Neural cell (in vitro differentiated cells): ENCODE measurements at regions not wholly inside any gene's neighbourhood (a gene's known extent, or its start where the extent isn't known, plus 50 kb on each side); places are given as distances from the start of the nearest gene placed in this dataset.
"Not testable (repeated sequence)": the region's sequence is repeated elsewhere in the genome, so short reads cannot be mapped to it uniquely, and the experiment has no call there.

Experiments
- H2AFZ ChIP-seq: fragments of 200-600, 300-800 bp; sonication (generic), shearing (Covaris generic); 2 replicates; pipeline ENCODE4 v1.6.0; 2014; ENCODE audit warnings: low read depth, mild to moderate bottlenecking, antibody characterized with exemption, low read length, moderate library complexity
- H3F3A ChIP-seq: fragments of 200-600 bp; shearing (Covaris generic); 2 replicates; pipeline ENCODE4 v1.6.1; 2016; ENCODE audit warnings: mild to moderate bottlenecking, moderate library complexity, mixed read lengths, antibody characterized with exemption, low read length; ENCODE audit not compliant: insufficient read depth, poor library complexity, severe bottlenecking
- H3K27ac ChIP-seq: fragments of 200-600, 300-800 bp; sonication (generic), shearing (Covaris generic); 2 replicates; pipeline ENCODE4 v1.5.1; 2014; ENCODE audit warnings: mild to moderate bottlenecking, low read length, moderate library complexity
- H3K27me3 ChIP-seq: fragments of 300-800, 200-600 bp; sonication (generic), shearing (Covaris generic); 2 replicates; pipeline ENCODE4 v1.6.0; 2014; ENCODE audit warnings: mild to moderate bottlenecking, low read depth, low read length, moderate library complexity; ENCODE audit not compliant: insufficient read depth
- H3K36me3 ChIP-seq: fragments of 300-800, 200-600 bp; sonication (generic), shearing (Covaris generic); 2 replicates; pipeline ENCODE4 v1.5.1; 2014; ENCODE audit warnings: mild to moderate bottlenecking, antibody characterized with exemption, low read length, moderate library complexity; ENCODE audit not compliant: insufficient read depth
- H3K4me2 ChIP-seq: fragments of 300-800, 200-600 bp; sonication (generic), shearing (Covaris generic); 2 replicates; pipeline ENCODE4 v1.6.0; 2014; ENCODE audit warnings: mild to moderate bottlenecking, low read length
- H3K4me3 ChIP-seq: fragments of 300-800, 200-600 bp; sonication (generic), shearing (Covaris generic); 2 replicates; pipeline ENCODE4 v1.5.1; 2014; ENCODE audit warnings: mild to moderate bottlenecking, low read length, moderate library complexity
- H3K79me2 ChIP-seq: fragments of 200-600 bp; shearing (Covaris generic); replicated peaks from 2 replicates; pipeline ENCODE4 v1.6.0; 2014; ENCODE audit warnings: mild to moderate bottlenecking, low read length, moderate library complexity; ENCODE audit not compliant: insufficient read depth
- H3K9ac ChIP-seq: fragments of 300-800, 200-600 bp; sonication (generic), shearing (Covaris generic); 2 replicates; pipeline ENCODE4 v1.6.1; 2016; ENCODE audit warnings: mild to moderate bottlenecking, low read length, mixed read lengths
- H3K9me2 ChIP-seq: fragments of 200-600 bp; shearing (Covaris generic); 2 replicates; pipeline ENCODE4 v1.6.1; 2016; ENCODE audit warnings: mild to moderate bottlenecking, low read length, mixed read lengths; ENCODE audit not compliant: insufficient read depth
- H3K9me3 ChIP-seq: fragments of 200-600, 300-800 bp; sonication (generic), shearing (Covaris generic); 2 replicates; pipeline ENCODE4 v1.6.1; 2016; ENCODE audit warnings: mild to moderate bottlenecking, mixed run types, low read length, moderate library complexity, mixed read lengths
- H4K20me1 ChIP-seq: fragments of 200-600 bp; shearing (Covaris generic); 2 replicates; pipeline ENCODE4 v1.6.1; 2016; ENCODE audit warnings: mild to moderate bottlenecking, mixed run types; ENCODE audit not compliant: insufficient read depth
- CTCF ChIP-seq: fragments of 450-650 bp; IDR thresholded peaks from 2 replicates; pipeline ENCODE4 v1.5.1; 2014; ENCODE audit warnings: antibody characterized with exemption, mild to moderate bottlenecking, moderate library complexity; ENCODE audit not compliant: poor library complexity, severe bottlenecking
- EP300 ChIP-seq: fragments of 450-650 bp; conservative IDR thresholded peaks from 2 replicates; pipeline ENCODE4 v1.6.1; 2014; ENCODE audit warnings: antibody characterized with exemption, mild to moderate bottlenecking, moderate library complexity; ENCODE audit not compliant: poor library complexity, severe bottlenecking
- EZH2 ChIP-seq: fragments of 200-600, 300-800 bp; shearing (Covaris generic), sonication (generic); IDR thresholded peaks from 2 replicates; pipeline ENCODE4 v1.6.1; 2014; ENCODE audit warnings: antibody characterized with exemption, low read length, borderline replicate concordance, mild to moderate bottlenecking; ENCODE audit not compliant: insufficient read depth, poor library complexity, severe bottlenecking
- MXI1 ChIP-seq: fragments of 450-650 bp; conservative IDR thresholded peaks from 2 replicates; pipeline ENCODE4 v1.6.1; 2014; ENCODE audit warnings: antibody characterized with exemption, mild to moderate bottlenecking; ENCODE audit not compliant: poor library complexity, severe bottlenecking
- POLR2AphosphoS5 ChIP-seq: IDR thresholded peaks from 2 replicates; pipeline ENCODE4 v1.6.1; 2012
- RAD21 ChIP-seq: fragments of 450-650 bp; conservative IDR thresholded peaks from 2 replicates; pipeline ENCODE4 v1.6.1; 2014; ENCODE audit warnings: antibody characterized with exemption, mild to moderate bottlenecking, moderate library complexity
- REST ChIP-seq: IDR thresholded peaks from 2 replicates; pipeline ENCODE4 v1.6.1; 2012; ENCODE audit warnings: borderline replicate concordance
- SMC3 ChIP-seq: fragments of 450-650 bp; conservative IDR thresholded peaks from 2 replicates; pipeline ENCODE4 v1.6.1; 2014; ENCODE audit warnings: antibody characterized with exemption, mild to moderate bottlenecking, moderate library complexity; ENCODE audit not compliant: poor library complexity
- TAF1 ChIP-seq: IDR thresholded peaks from 2 replicates; pipeline ENCODE4 v1.6.1; 2012; ENCODE audit warnings: low read depth

GRCh38 chr7:68224041-68224741 is 1227.6 kb downstream of the TYW1 start:
- Histone ChIP-seq H3K9me3 (no peaks in the 10 kb centered on the region), H3K4me2 (no peak overlapping the region), H2AFZ (no peak overlapping the region), H3F3A (no peaks in the 10 kb centered on the region), H3K36me3 (no peaks in the 10 kb centered on the region), H3K4me3 (no peak overlapping the region), H3K9ac (no peak overlapping the region), H3K79me2 (no peaks in the 10 kb centered on the region), H3K27ac (no peak overlapping the region), H3K27me3 (no peaks in the 10 kb centered on the region), H4K20me1 (no peaks in the 10 kb centered on the region), H3K9me2 (no peaks in the 10 kb centered on the region)
- TF ChIP-seq SMC3 (no peak), REST (no peak), RAD21 (no peak), POLR2AphosphoS5 (no peak), EZH2 (no peak), MXI1 (no peak), TAF1 (no peak), CTCF (no peak), EP300 (no peak)

DNA sequence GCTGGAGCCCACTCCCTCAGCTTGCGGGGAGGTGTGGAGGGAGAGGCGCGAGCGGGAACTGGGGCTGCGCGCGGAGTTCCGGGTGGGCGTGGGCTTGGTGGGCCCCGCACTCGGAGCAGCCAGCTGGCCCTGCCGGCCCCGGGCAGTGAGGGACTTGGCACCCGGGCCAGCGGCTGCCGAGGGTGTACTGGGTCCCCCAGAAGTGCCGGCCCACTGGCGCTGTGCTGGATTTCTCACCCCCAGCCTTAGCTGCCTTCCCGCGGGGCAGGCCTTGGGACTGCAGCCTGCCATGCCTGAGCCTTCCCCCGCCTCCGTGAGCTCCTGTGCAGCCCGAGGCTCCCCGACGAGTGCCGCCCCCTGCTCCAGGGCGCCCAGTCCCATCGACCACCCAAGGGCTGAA is 1234.4 kb downstream of the TYW1 start:
- H3K9ac ChIP-seq, H3K4me2 ChIP-seq: not testable (repeated sequence)

GRCh38 chr7:68235937-68236336 is 1239.3 kb downstream of the TYW1 start:
- no peaks in the 10 kb centered on the region for H3K36me3 ChIP-seq
- no peaks in the 10 kb centered on the region for H3K9me2 ChIP-seq
- no peak overlapping the region for H3K4me3 ChIP-seq
- no peaks in the 10 kb centered on the region for H3K79me2 ChIP-seq
- no peaks in the 10 kb centered on the region for H3K9me3 ChIP-seq
- no peak for TF ChIP-seq EZH2
- TF ChIP-seq REST = no peak
- TF ChIP-seq EP300 = no peak
- no peak for TF ChIP-seq MXI1
- TF ChIP-seq CTCF = no peak
- no peak for TF ChIP-seq POLR2AphosphoS5
- no peak for TF ChIP-seq SMC3
- no peak for TF ChIP-seq RAD21
- no peak for TF ChIP-seq TAF1
- no peak overlapping the region for H3K4me2 ChIP-seq
- H3K9ac ChIP-seq = no peak overlapping the region
- H3K27ac ChIP-seq = no peak overlapping the region
- H3K27me3 ChIP-seq = no peaks in the 10 kb centered on the region
- no peak overlapping the region for H2AFZ ChIP-seq
- no peaks in the 10 kb centered on the region for H3F3A ChIP-seq
- no peaks in the 10 kb centered on the region for H4K20me1 ChIP-seq

More for the DNA sequence above, 1234.4 kb downstream of the TYW1 start:
- not testable (repeated sequence) for H3F3A ChIP-seq, H3K79me2 ChIP-seq, H3K9me2 ChIP-seq, H4K20me1 ChIP-seq, H3K27me3 ChIP-seq, H3K27ac ChIP-seq, H3K9me3 ChIP-seq, H2AFZ ChIP-seq, H3K36me3 ChIP-seq, H3K4me3 ChIP-seq
